HG02759 (cell line): ENCODE measurements at regions not wholly inside any gene's neighbourhood (a gene's known extent, or its start where the extent isn't known, plus 50 kb on each side); places are given as distances from the start of the nearest gene placed in this dataset.

Source experiments
- ATAC-seq: cut with Tn5 transposase; IDR thresholded peaks from one replicate; pipeline ENCODE4 v1.9.1; 2021; ENCODE audit warnings: mild to moderate bottlenecking, moderate library complexity; ENCODE audit not compliant: unreplicated experiment

- ATAC-seq, result no peak
Observed at GRCh38 chr11:28666632-28667031, 558.4 kb downstream of the METTL15 start.

GRCh38 chr11:28659716-28660348, 551.6 kb downstream of the METTL15 start:
- no peak for ATAC-seq

GRCh38 chr11:28657378-28658030, 549.3 kb downstream of the METTL15 start:
- no peak for ATAC-seq

- no peak for ATAC-seq
Observed at GRCh38 chr11:28654191-28654590, 546.0 kb downstream of the METTL15 start.

GRCh38 chr11:28649922-28650321, 541.7 kb downstream of the METTL15 start:
- ATAC-seq, result no peak

GRCh38 chr11:28636566-28636965, 528.4 kb downstream of the METTL15 start:
- ATAC-seq, result no peak

- no peak for ATAC-seq
Observed at GRCh38 chr11:28636033-28636432, 527.8 kb downstream of the METTL15 start.

GRCh38 chr11:28632338-28632737, 524.1 kb downstream of the METTL15 start:
- no peak for ATAC-seq

GRCh38 chr11:28631148-28631547, 523.0 kb downstream of the METTL15 start:
- no peak for ATAC-seq

- no peak for ATAC-seq
Observed at GRCh38 chr11:28629235-28629634, 521.0 kb downstream of the METTL15 start.

- ATAC-seq, result no peak
Observed at GRCh38 chr11:28628412-28628811, 520.2 kb downstream of the METTL15 start.

- ATAC-seq, result no peak
Observed at GRCh38 chr11:28627690-28628255, 519.6 kb downstream of the METTL15 start.

GRCh38 chr11:28625532-28625931, 517.3 kb downstream of the METTL15 start:
- no peak for ATAC-seq

- no peak for ATAC-seq
Observed at GRCh38 chr11:28621753-28622152, 513.6 kb downstream of the METTL15 start.

- no peak for ATAC-seq
Observed at GRCh38 chr11:28619846-28620540, 511.8 kb downstream of the METTL15 start.

- ATAC-seq, result no peak
Observed at GRCh38 chr11:28618416-28618815, 510.2 kb downstream of the METTL15 start.

GRCh38 chr11:28616160-28616965, 508.2 kb downstream of the METTL15 start:
- ATAC-seq, result no peak

GRCh38 chr11:28615542-28615941, 507.4 kb downstream of the METTL15 start:
- ATAC-seq, result no peak

- no peak for ATAC-seq
Observed at GRCh38 chr11:28606930-28607329, 498.7 kb downstream of the METTL15 start.

GRCh38 chr11:28599656-28600055, 491.5 kb downstream of the METTL15 start:
- no peak for ATAC-seq

- ATAC-seq, result no peak
Observed at GRCh38 chr11:28598531-28598930, 490.3 kb downstream of the METTL15 start.
